Tibial nerve (tissue), 4 donors: ENCODE measurements at regions not wholly inside any gene's neighbourhood (a gene's known extent, or its start where the extent isn't known, plus 50 kb on each side); places are given as distances from the start of the nearest gene placed in this dataset.

Experiments
- DNase-seq, 2 donors: peaks; one replicate each; pipeline ENCODE4 v3.0.0-alpha.2; 2019; ENCODE audit warnings: low spot score in 2 of 2
- H3K27ac ChIP-seq, 4 donors: fragments of 200-600 bp; sonication (generic) in 3 of 4; one replicate each; pipeline ENCODE4 v1.5.1; 2017 to 2019; ENCODE audit warnings: mild to moderate bottlenecking in 1 of 4
- H3K27me3 ChIP-seq, 2 donors: fragments of 200-600 bp; sonication (generic) in 1 of 2; one replicate each; pipeline versions ENCODE4 v1.5.1 to v1.6.0; 2017 to 2019
- H3K36me3 ChIP-seq, 3 donors: fragments of 200-600 bp; sonication (generic); one replicate each; pipeline ENCODE4 v1.5.1; 2018 to 2019
- H3K4me1 ChIP-seq, 4 donors: fragments of 200-600 bp; sonication (generic) in 3 of 4; one replicate each; pipeline ENCODE4 v1.5.1; 2017 to 2019
- H3K4me3 ChIP-seq, 4 donors: fragments of 200-600 bp; sonication (generic) in 3 of 4; one replicate each; pipeline ENCODE4 v1.5.1; 2017 to 2019; ENCODE audit warnings: mild to moderate bottlenecking in 1 of 4, moderate library complexity in 1 of 4
- H3K9me3 ChIP-seq, 4 donors: fragments of 200-600 bp; sonication (generic) in 3 of 4; one replicate each; pipeline ENCODE4 v1.5.1; 2017 to 2019
- CTCF ChIP-seq, 5 experiments: fragments of 200-600 bp in 3 of 5; fragments of 450-650 bp in 2 of 5; sonication (generic) in 3 of 5; IDR thresholded peaks; one replicate each; pipeline ENCODE4 v1.5.1; 2016 to 2019; ENCODE audit warnings: antibody characterized with exemption in 5 of 5, mild to moderate bottlenecking in 3 of 5, moderate library complexity in 2 of 5
- EP300 ChIP-seq, 2 donors: sonication (generic); formaldehyde crosslinking; IDR thresholded peaks; one replicate each; pipeline ENCODE4 v1.6.1; 2017; ENCODE audit warnings: antibody characterized with exemption in 2 of 2, mild to moderate bottlenecking in 1 of 2
- POLR2A ChIP-seq, 2 donors: fragments of 450-650 bp; IDR thresholded peaks; one replicate each; pipeline ENCODE4 v1.6.1; 2017; ENCODE audit warnings: antibody characterized with exemption in 2 of 2, mild to moderate bottlenecking in 2 of 2, moderate library complexity in 2 of 2
- WGBS, 2 donors: methylation state at CpG; one replicate each; pipeline ENCODE4 v1.1.5; 2018; 5-methylcytosine and 5-hydroxymethylcytosine counted together

- H3K4me1 ChIP-seq: no peaks in the 10 kb centered on the region
- H3K36me3 ChIP-seq: no peaks in the 10 kb centered on the region
- 88 to 90% methylated on average over 2 of the region's 2 CpGs for WGBS, 2 donors
- no peaks in the 10 kb centered on the region for H3K27me3 ChIP-seq
- no peak for DNase-seq
- H3K27ac ChIP-seq: no peak overlapping the region
- TF ChIP-seq EP300 (IDR thresholded peaks at IDR 0.05): no peak
- TF ChIP-seq CTCF (IDR thresholded peaks at IDR 0.05): no peak
- no peak for TF ChIP-seq POLR2A (IDR thresholded peaks at IDR 0.05)
- no peak overlapping the region for H3K4me3 ChIP-seq
- H3K9me3 ChIP-seq: no peaks in the 10 kb centered on the region
Measured at GRCh38 chr6:49327571-49327970, 135.5 kb downstream of the MMUT start.

- Histone ChIP-seq H3K4me3 (no peak overlapping the region), H3K27ac (no peak overlapping the region), H3K9me3 (no peaks in the 10 kb centered on the region), H3K4me1 (no peaks in the 10 kb centered on the region), H3K27me3 (no peaks in the 10 kb centered on the region), H3K36me3 (no peaks in the 10 kb centered on the region)
- DNase-seq: no peak
- TF ChIP-seq POLR2A (IDR thresholded peaks at IDR 0.05) (no peak), EP300 (IDR thresholded peaks at IDR 0.05) (no peak), CTCF (IDR thresholded peaks at IDR 0.05) (no peak)
- 76 to 88% methylated on average over 1 of the region's 1 CpG for WGBS, 2 donors
Measured at GRCh38 chr6:49327005-49327404, 136.0 kb downstream of the MMUT start.

GRCh38 chr6:49326347-49326746 is 136.7 kb downstream of the MMUT start:
- no peak for DNase-seq
- H3K36me3 ChIP-seq: no peaks in the 10 kb centered on the region
- TF ChIP-seq EP300 (IDR thresholded peaks at IDR 0.05) (no peak), POLR2A (IDR thresholded peaks at IDR 0.05) (no peak), CTCF (IDR thresholded peaks at IDR 0.05) (no peak)
- H3K4me3 ChIP-seq: no peak overlapping the region
- H3K4me1 ChIP-seq: no peaks in the 10 kb centered on the region
- 7 to 22% methylated on average over 2 of the region's 2 CpGs for WGBS, 2 donors
- no peaks in the 10 kb centered on the region for H3K27me3 ChIP-seq
- H3K9me3 ChIP-seq: no peaks in the 10 kb centered on the region
- no peak overlapping the region for H3K27ac ChIP-seq

GRCh38 chr6:49325891-49326290 is 137.2 kb downstream of the MMUT start:
- H3K27ac ChIP-seq: no peak overlapping the region
- TF ChIP-seq CTCF (IDR thresholded peaks at IDR 0.05) (no peak), EP300 (IDR thresholded peaks at IDR 0.05) (no peak), POLR2A (IDR thresholded peaks at IDR 0.05) (no peak)

GRCh38 chr6:49322861-49323260 is 140.2 kb downstream of the MMUT start:
- Histone ChIP-seq H3K27ac (no peak overlapping the region), H3K27me3 (no peaks in the 10 kb centered on the region), H3K4me1 (no peaks in the 10 kb centered on the region), H3K4me3 (no peak overlapping the region), H3K9me3 (no peaks in the 10 kb centered on the region), H3K36me3 (no peaks in the 10 kb centered on the region)
- 74 to 78% methylated on average over 1 of the region's 1 CpG for WGBS, 2 donors
- no peak for DNase-seq
- TF ChIP-seq EP300 (IDR thresholded peaks at IDR 0.05): no peak
- TF ChIP-seq POLR2A (IDR thresholded peaks at IDR 0.05): no peak
- TF ChIP-seq CTCF (IDR thresholded peaks at IDR 0.05): no peak

More at GRCh38 chr6:49325891-49326290, 137.2 kb downstream of the MMUT start:
- H3K9me3 ChIP-seq: no peaks in the 10 kb centered on the region
- no peaks in the 10 kb centered on the region for H3K4me1 ChIP-seq
- H3K4me3 ChIP-seq: no peak overlapping the region
- DNase-seq: no peak
- no peaks in the 10 kb centered on the region for H3K36me3 ChIP-seq
- 42 to 50% methylated on average over 1 of the region's 1 CpG for WGBS, 2 donors
- no peaks in the 10 kb centered on the region for H3K27me3 ChIP-seq
